Neural cell (in vitro differentiated cells): ENCODE measurements at regions not wholly inside any gene's neighbourhood (a gene's known extent, or its start where the extent isn't known, plus 50 kb on each side); places are given as distances from the start of the nearest gene placed in this dataset.

ENCODE experiments used
- EZH2 ChIP-seq: fragments of 200-600, 300-800 bp; shearing (Covaris generic), sonication (generic); IDR thresholded peaks from 2 replicates; pipeline ENCODE4 v1.6.1; 2014; ENCODE audit warnings: antibody characterized with exemption, low read length, borderline replicate concordance, mild to moderate bottlenecking; ENCODE audit not compliant: insufficient read depth, poor library complexity, severe bottlenecking
- SMC3 ChIP-seq: fragments of 450-650 bp; conservative IDR thresholded peaks from 2 replicates; pipeline ENCODE4 v1.6.1; 2014; ENCODE audit warnings: antibody characterized with exemption, mild to moderate bottlenecking, moderate library complexity; ENCODE audit not compliant: poor library complexity
- TAF1 ChIP-seq: IDR thresholded peaks from 2 replicates; pipeline ENCODE4 v1.6.1; 2012; ENCODE audit warnings: low read depth
- TF ChIP-seq, protein P1 (sequence below): fragments of 450-650 bp; IDR thresholded peaks from 2 replicates; pipeline ENCODE4 v1.5.1; 2014; ENCODE audit warnings: antibody characterized with exemption, mild to moderate bottlenecking, moderate library complexity; ENCODE audit not compliant: poor library complexity, severe bottlenecking
- TF ChIP-seq, protein P2 (sequence below): IDR thresholded peaks from 2 replicates; pipeline ENCODE4 v1.6.1; 2012; ENCODE audit warnings: borderline replicate concordance

DNA sequence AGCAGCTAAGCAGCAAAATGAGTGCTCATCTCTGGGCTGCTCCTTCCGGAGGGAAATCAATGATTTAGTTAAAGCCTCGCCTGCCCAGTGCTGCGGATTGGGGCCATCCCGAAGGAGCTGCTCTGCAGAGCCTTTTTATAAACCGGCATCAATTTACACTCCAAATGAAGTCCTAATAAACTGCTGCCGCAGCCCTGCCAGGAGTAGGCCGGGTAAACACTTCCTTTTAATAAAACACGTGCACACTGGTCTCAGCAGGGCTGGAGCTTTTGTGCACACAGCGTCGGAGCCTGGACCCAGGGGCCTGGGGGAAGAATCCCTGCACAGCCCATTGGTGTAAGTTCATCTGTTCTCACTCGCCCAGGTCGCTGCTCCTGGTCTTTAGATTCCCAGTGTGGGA is 79.6 kb upstream of the HS3ST2 start:
- TF ChIP-seq, protein P1, sequence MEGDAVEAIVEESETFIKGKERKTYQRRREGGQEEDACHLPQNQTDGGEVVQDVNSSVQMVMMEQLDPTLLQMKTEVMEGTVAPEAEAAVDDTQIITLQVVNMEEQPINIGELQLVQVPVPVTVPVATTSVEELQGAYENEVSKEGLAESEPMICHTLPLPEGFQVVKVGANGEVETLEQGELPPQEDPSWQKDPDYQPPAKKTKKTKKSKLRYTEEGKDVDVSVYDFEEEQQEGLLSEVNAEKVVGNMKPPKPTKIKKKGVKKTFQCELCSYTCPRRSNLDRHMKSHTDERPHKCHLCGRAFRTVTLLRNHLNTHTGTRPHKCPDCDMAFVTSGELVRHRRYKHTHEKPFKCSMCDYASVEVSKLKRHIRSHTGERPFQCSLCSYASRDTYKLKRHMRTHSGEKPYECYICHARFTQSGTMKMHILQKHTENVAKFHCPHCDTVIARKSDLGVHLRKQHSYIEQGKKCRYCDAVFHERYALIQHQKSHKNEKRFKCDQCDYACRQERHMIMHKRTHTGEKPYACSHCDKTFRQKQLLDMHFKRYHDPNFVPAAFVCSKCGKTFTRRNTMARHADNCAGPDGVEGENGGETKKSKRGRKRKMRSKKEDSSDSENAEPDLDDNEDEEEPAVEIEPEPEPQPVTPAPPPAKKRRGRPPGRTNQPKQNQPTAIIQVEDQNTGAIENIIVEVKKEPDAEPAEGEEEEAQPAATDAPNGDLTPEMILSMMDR: no peak
- TF ChIP-seq EZH2 (no peak), TAF1 (no peak), SMC3 (no peak)
- TF ChIP-seq, protein P2, sequence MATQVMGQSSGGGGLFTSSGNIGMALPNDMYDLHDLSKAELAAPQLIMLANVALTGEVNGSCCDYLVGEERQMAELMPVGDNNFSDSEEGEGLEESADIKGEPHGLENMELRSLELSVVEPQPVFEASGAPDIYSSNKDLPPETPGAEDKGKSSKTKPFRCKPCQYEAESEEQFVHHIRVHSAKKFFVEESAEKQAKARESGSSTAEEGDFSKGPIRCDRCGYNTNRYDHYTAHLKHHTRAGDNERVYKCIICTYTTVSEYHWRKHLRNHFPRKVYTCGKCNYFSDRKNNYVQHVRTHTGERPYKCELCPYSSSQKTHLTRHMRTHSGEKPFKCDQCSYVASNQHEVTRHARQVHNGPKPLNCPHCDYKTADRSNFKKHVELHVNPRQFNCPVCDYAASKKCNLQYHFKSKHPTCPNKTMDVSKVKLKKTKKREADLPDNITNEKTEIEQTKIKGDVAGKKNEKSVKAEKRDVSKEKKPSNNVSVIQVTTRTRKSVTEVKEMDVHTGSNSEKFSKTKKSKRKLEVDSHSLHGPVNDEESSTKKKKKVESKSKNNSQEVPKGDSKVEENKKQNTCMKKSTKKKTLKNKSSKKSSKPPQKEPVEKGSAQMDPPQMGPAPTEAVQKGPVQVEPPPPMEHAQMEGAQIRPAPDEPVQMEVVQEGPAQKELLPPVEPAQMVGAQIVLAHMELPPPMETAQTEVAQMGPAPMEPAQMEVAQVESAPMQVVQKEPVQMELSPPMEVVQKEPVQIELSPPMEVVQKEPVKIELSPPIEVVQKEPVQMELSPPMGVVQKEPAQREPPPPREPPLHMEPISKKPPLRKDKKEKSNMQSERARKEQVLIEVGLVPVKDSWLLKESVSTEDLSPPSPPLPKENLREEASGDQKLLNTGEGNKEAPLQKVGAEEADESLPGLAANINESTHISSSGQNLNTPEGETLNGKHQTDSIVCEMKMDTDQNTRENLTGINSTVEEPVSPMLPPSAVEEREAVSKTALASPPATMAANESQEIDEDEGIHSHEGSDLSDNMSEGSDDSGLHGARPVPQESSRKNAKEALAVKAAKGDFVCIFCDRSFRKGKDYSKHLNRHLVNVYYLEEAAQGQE: no peak
